NCI-H82 treated with DMSO at 0.1 percent for 48 hours (cell line): ENCODE measurements at regions not wholly inside any gene's neighbourhood (a gene's known extent, or its start where the extent isn't known, plus 50 kb on each side); places are given as distances from the start of the nearest gene placed in this dataset.
A peak's percentile ranks its signal among the peaks of the same experiment; 100 is the strongest.

Experiments used
- DNase-seq: peaks from one replicate; lab custom pipeline; 2025; ENCODE audit not compliant: unreplicated experiment; lab: John Stamatoyannopoulos, UW

DNA sequence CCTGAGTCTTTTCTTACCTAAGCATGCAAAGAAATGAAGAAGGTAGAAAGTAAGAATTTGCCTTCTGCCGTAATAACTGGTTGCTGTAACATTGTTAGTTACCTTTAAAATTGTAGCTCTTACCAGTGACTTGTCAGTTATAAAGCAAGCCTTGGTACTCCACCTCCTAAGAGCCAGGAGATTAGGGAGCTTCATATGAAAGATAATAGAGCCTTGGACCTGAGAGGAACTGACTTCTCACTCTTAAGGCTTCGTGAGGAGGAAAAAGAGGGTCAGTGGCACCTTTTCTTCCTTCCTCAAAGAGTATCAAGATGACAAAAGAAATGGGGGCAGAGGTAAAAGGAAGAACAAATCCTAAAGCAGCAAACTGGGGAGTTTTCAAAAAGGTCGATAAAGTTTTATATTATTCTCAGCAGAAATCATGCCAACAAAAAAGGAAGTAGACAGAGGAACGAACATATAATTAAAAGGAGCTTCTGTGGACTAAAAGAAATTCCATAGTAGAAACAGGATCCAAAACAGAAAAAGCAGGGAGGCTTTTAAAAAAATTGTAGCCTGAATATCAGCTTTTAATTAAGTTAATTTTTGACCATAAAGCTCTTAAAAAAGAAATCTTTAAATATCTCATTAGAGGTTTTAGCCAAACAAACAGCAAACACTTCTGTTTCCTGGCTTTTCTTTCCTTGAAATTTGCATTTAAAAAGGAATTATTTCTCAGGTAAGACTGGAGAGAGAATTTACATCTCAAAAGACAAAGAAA, 847.1 kb upstream of the ALCAM start:
- DNase-seq, result no peak

DNA sequence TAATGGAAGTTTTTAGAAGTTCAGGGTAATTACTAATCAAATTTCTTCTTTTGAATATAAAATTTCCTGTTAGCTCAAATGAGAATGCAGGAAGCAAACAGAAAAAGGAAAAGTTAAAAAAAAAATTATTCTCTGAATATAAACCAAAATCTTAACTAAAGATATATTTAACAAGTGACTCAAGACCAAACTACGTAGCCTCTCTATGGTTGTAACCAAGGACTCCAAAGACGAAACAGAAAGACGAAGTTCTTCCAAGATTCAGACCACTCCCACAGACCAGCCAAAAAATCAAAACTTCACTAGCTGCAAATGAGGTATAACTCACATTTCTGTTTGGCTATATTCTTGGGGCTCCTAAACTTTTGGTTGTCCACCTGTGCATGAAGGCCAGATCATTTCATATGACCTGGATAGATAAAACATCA, 846.5 kb upstream of the ALCAM start:
- no peak for DNase-seq

- no peak for DNase-seq
Measured at GRCh38 chr3:104521606-104522336, 844.9 kb upstream of the ALCAM start.

GRCh38 chr3:104523136-104523535, 843.6 kb upstream of the ALCAM start:
- DNase-seq, result no peak

GRCh38 chr3:104526901-104527401, 839.8 kb upstream of the ALCAM start:
- no peak for DNase-seq

DNA sequence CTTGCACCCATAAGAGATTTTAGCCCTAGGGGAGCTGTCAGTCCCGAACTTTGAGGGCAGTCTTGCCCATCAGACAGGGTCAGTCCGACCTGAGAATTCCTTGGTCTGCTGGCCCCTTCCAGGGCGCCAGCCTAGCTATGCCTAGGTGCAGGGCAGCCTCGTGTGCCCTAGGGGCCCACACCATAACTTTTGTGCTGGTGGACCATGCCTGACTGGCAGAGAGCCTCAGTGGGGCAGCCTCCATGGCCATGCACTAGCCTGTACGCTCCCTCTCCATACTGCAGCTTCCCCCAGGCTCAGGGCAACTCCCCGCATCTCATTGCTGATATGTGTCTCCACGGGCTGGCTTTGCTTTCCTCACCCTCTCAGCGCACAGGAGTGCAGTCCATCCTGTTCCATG, 835.8 kb upstream of the ALCAM start:
- DNase-seq, result no peak

DNA sequence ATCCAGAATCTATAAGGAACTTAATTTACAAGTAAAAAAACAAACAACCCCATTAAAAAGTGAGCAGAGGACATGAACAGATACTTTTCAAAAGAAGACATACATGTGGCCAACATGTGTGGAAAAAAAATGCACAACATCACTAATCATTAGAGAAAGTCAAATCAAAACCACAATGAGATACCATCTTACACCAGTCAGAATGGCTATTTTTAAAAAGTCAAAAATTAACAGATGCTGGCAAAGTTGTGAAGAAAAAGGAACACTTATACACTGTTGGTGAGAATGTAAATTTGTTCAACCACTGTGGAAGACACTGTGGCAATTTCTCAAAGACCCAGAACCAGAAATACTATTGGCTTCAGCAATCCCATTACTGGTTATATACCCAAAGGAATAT, 830.0 kb upstream of the ALCAM start:
- no peak for DNase-seq

DNA sequence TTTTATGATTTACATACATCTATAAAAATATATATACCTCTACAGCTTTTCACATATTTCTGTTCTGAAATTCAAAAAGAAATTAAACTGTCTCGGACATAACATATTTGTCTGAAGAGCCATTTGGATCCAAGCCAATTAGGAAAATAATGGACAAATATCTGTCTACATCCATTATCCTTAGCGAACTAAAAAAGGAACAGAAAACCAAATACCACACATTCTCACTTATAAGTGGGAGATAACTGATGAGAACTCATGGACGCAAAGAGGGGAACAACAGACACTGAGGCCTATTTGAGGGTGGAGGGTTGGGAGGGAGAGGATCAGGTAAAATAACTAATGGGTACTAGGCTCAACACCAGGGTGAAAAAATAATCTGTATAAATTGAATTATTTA, 829.4 kb upstream of the ALCAM start:
- no peak for DNase-seq

- DNase-seq, result peak; percentile 77
Measured at GRCh38 chr3:104546301-104546700, 820.4 kb upstream of the ALCAM start.

DNA sequence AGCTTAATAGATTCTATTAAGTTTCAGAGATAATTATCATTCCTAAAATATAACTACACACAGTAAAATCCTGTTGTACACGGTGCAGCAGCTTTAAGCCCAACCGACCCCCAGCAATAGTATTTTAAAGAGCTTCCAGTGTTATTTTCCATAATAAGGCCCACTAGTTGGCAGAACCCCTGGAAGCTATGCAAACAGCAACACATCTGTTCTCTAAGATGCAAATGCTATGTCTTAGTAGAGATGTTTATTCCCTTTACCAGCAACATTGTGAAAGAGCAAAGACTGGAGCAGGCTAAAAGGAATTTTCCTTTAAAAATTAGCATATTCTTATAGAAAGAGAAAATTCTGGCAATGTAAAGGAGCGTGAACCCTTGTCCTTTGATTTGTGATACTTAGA, 819.7 kb upstream of the ALCAM start:
- DNase-seq, result peak; percentile 42

GRCh38 chr3:104548401-104548800, 818.3 kb upstream of the ALCAM start:
- no peak for DNase-seq

- DNase-seq, result no peak
Measured at GRCh38 chr3:104549099-104549714, 817.5 kb upstream of the ALCAM start.

DNA sequence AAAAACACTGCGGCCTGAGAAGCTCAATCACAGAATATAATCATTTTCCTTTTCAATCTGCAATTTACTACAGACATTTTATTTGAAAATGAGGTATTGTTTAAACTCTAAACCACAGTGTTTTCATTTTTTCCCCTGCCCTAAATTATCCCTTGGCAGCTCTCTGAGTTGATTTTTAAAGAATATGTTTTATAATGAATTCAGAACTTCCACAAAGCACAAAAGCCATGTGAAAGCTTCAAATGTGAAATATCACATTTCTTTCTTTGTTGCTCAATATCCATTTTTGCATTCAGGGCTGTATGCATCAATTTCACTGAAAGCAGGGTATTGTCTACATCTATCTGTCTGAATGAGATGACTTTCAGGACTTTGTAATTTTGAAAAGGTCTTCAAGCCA, 813.6 kb upstream of the ALCAM start:
- DNase-seq, result no peak

- DNase-seq, result no peak
Measured at GRCh38 chr3:104554425-104554824, 812.3 kb upstream of the ALCAM start.

GRCh38 chr3:104555728-104556127, 811.0 kb upstream of the ALCAM start:
- no peak for DNase-seq

GRCh38 chr3:104556372-104557078, 810.2 kb upstream of the ALCAM start:
- no peak for DNase-seq

GRCh38 chr3:104561324-104561723, 805.4 kb upstream of the ALCAM start:
- DNase-seq, result no peak

DNA sequence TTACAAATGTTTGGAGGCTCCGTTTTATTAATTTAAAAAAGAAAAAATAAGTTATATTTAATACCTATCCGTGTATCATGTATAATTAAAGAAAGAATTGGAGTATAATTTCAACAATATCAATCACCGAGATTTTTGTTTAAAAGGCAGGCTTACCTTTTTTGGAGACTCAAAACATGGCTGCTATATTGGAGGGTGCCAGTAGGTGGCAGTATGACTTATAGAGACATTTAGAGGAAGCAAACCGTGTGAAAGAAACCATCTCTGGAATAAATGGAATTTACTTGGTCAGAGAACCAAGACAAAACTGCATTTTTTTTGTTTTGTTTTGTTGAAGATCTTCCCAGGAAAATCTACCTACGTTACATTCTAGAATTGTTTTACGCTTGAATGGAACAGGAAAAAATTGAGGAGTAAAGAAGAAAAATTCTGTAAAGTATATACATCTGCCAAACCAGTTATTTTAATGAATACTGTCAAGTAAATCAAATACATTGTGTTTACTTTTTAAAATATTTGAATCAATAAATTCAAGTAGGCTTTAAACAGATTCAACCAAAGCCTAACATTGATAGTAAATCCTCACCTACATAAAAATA, 802.6 kb upstream of the ALCAM start:
- no peak for DNase-seq

GRCh38 chr3:104566054-104566453, 800.7 kb upstream of the ALCAM start:
- DNase-seq, result no peak

- no peak for DNase-seq
Measured at GRCh38 chr3:104575634-104576033, 791.1 kb upstream of the ALCAM start.

DNA sequence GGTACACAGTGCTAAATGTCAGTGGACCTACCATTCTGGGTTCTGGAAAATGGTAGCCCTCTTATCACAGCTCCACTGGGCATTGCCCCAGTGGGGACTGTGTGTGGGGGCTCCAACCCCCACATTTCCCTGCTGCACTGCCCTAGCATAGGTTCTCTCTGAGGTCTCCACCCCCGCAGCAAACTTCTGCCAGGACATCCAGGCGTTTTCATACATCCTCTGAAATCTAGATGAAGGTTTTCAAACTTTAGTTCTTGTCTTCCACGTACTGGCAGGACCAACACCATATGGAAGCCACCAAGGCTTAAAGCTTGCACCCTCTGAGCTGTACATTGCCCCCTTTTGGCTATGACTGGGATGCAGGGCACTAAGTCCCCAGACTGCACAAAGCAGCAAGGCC, 788.2 kb upstream of the ALCAM start:
- no peak for DNase-seq
